Gastroesophageal sphincter (tissue), 4 donors: ENCODE measurements at regions not wholly inside any gene's neighbourhood (a gene's known extent, or its start where the extent isn't known, plus 50 kb on each side); places are given as distances from the start of the nearest gene placed in this dataset.

Experiments used
- ATAC-seq: fragments of 150-250 bp; one replicate; pipeline ENCODE4 v1.9.1; 2016; ENCODE audit warnings: mild to moderate bottlenecking, moderate library complexity
- H3K27ac ChIP-seq, 4 donors: fragments of 200-600 bp; sonication (generic) in 3 of 4; 1 replicate in 3 of 4; 2 replicates in 1 of 4; pipeline ENCODE4 v1.5.1; 2016 to 2019
- H3K27me3 ChIP-seq: fragments of 200-600 bp; sonication (generic); one replicate; pipeline ENCODE4 v1.5.1; 2019
- H3K36me3 ChIP-seq, 2 donors: fragments of 200-600 bp; sonication (generic); one replicate each; pipeline ENCODE4 v1.5.1; 2019; ENCODE audit warnings: control low read depth in 1 of 2
- H3K4me1 ChIP-seq, 3 donors: fragments of 200-600 bp; sonication (generic); 1 replicate in 2 of 3; 2 replicates in 1 of 3; pipeline ENCODE4 v1.5.1; 2016 to 2019; ENCODE audit warnings: control low read depth in 2 of 3
- H3K4me3 ChIP-seq, 2 donors: fragments of 200-600 bp; sonication (generic); one replicate each; pipeline ENCODE4 v1.5.1; 2019; ENCODE audit warnings: mild to moderate bottlenecking in 1 of 2, moderate library complexity in 1 of 2
- H3K9me3 ChIP-seq, 3 donors: fragments of 200-600 bp; sonication (generic); one replicate each; pipeline ENCODE4 v1.5.1; 2017 to 2019; ENCODE audit warnings: control low read depth in 2 of 3
- EP300 ChIP-seq: sonication (generic); formaldehyde crosslinking; IDR thresholded peaks from one replicate; pipeline ENCODE4 v1.6.1; 2017; ENCODE audit warnings: antibody characterized with exemption, mild to moderate bottlenecking
- POLR2A ChIP-seq, 2 donors: fragments of 450-650 bp; IDR thresholded peaks; one replicate each; pipeline ENCODE4 v1.6.1; 2017; ENCODE audit warnings: antibody characterized with exemption in 2 of 2, mild to moderate bottlenecking in 2 of 2, moderate library complexity in 1 of 2
- POLR2AphosphoS5 ChIP-seq: sonication (generic); formaldehyde crosslinking; IDR thresholded peaks from one replicate; pipeline ENCODE4 v1.6.1; 2017; ENCODE audit warnings: antibody characterized with exemption
- WGBS, 2 donors: methylation state at CpG; one replicate each; pipeline ENCODE4 v1.1.5; 2018; ENCODE audit warnings: low coverage in 1 of 2; 5-methylcytosine and 5-hydroxymethylcytosine counted together
- TF ChIP-seq, protein P1 (sequence below), 4 experiments: fragments of 200-600 bp in 2 of 4; fragments of 450-650 bp in 2 of 4; sonication (generic) in 1 of 4; IDR thresholded peaks; one replicate each; pipeline ENCODE4 v1.5.1; 2017 to 2019; ENCODE audit warnings: antibody characterized with exemption in 4 of 4, mild to moderate bottlenecking in 2 of 4, moderate library complexity in 2 of 4

DNA sequence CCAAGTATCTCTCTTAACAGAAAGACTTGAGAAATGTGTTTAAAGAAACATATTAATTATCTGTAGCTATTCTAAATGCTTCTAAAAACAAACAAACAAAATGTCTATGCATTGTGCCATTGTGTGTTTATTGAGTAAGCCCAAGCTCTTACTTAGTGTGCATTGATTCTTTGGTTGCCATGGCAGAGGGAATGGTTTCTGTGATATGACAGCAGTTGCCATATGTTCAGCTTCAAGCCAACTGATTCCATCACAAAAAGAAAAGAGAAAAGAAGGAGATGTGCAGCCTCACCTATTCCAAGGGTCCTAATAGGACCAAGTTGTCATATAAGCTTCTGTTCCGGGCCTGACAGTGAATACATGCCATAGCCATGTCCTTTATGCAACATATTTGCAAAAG is 457.5 kb downstream of the TOX3 start:
- TF ChIP-seq POLR2A (IDR thresholded peaks at IDR 0.05) (no peak), POLR2AphosphoS5 (no peak), EP300 (no peak)
- TF ChIP-seq, protein P1, sequence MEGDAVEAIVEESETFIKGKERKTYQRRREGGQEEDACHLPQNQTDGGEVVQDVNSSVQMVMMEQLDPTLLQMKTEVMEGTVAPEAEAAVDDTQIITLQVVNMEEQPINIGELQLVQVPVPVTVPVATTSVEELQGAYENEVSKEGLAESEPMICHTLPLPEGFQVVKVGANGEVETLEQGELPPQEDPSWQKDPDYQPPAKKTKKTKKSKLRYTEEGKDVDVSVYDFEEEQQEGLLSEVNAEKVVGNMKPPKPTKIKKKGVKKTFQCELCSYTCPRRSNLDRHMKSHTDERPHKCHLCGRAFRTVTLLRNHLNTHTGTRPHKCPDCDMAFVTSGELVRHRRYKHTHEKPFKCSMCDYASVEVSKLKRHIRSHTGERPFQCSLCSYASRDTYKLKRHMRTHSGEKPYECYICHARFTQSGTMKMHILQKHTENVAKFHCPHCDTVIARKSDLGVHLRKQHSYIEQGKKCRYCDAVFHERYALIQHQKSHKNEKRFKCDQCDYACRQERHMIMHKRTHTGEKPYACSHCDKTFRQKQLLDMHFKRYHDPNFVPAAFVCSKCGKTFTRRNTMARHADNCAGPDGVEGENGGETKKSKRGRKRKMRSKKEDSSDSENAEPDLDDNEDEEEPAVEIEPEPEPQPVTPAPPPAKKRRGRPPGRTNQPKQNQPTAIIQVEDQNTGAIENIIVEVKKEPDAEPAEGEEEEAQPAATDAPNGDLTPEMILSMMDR (IDR thresholded peaks at IDR 0.05): no peak
- Histone ChIP-seq H3K9me3 (no peaks in the 10 kb centered on the region), H3K36me3 (no peaks in the 10 kb centered on the region), H3K27me3 (no peaks in the 10 kb centered on the region), H3K4me1 (no peaks in the 10 kb centered on the region), H3K4me3 (no peak overlapping the region), H3K27ac (no peak overlapping the region)
- ATAC-seq: no peak
- WGBS, 2 donors: 75 to 100% methylated on average over 1 of the region's 1 CpG

DNA sequence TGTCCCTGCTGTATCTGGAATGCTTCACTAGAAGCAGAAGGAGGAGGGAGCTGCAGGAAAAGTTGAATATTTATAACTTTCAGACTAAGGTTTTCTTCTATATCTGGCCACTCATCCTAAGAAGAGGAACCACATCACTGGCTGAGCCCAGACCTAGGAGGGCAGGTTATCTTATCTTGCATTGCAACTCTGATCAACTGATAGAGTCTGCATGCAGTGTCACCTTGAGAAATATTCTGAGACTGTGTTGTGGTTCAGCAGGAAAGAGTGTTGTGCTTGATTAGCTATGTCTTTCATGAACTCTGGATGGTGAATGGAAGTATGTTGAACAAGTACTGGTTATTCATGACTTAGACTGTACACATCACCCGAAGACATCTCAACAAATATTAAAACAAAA is 460.0 kb downstream of the TOX3 start:
- no peak for TF ChIP-seq POLR2AphosphoS5
- TF ChIP-seq, protein P1 (IDR thresholded peaks at IDR 0.05): no peak
- ATAC-seq: no peak
- 38 to 77% methylated on average over 1 of the region's 1 CpG for WGBS, 2 donors
- Histone ChIP-seq H3K4me3 (no peak overlapping the region), H3K27me3 (no peaks in the 10 kb centered on the region), H3K27ac (no peak overlapping the region), H3K4me1 (no peaks in the 10 kb centered on the region), H3K9me3 (no peaks in the 10 kb centered on the region), H3K36me3 (no peaks in the 10 kb centered on the region)

DNA sequence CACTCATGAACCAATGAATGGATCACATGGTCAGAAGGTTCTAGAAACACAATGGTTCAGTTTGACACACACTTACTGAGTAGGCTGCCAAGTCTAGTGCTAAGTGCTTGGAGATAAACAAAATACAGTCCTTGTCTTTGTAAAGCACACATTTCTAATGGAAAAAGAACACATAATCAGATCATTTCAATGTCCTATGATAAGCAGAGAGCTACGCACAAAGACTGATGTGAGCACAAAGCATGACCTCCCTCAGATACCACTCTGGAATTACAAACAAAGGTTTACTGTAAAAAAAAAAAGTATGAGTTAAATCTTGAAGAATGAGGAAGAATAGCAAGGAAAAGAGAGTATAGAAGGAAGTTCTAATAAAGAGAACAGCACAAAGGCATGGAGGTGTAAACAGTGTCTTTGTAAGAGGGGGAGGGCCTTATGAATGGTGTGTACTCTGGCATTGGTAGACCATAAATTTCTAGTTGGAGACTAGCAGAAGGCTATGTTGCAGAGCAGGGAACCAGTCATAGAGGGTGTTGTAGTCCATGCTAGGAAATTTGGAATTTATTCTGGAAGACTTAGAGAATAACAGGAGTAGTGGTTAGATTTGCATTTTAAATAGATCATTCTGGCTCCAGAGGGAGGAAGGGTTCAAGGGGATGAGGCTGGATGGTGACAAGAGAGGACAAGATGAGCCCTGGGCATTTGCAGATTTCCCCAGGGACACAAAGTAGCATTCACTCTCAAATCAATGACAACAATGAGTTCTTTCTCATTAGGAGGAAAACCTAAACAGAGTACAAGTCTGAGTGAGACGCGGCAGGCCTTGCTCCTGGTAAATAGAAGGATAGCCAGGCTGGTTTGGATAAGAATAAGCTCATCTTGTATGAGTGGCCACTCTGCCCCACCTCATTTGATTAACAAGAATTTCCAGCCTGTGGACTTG is 468.0 kb downstream of the TOX3 start:
- H3K27me3 ChIP-seq: no peaks in the 10 kb centered on the region
- H3K4me3 ChIP-seq: no peak overlapping the region
- TF ChIP-seq EP300 (no peak), POLR2AphosphoS5 (no peak), POLR2A (IDR thresholded peaks at IDR 0.05) (no peak)
- TF ChIP-seq, protein P1 (IDR thresholded peaks at IDR 0.05): no peak
- no peak overlapping the region for H3K27ac ChIP-seq
- H3K36me3 ChIP-seq: no peaks in the 10 kb centered on the region
- ATAC-seq: no peak
- H3K9me3 ChIP-seq: no peaks in the 10 kb centered on the region
- WGBS, 2 donors: 70 to 88% methylated on average over 3 of the region's 3 CpGs
- H3K4me1 ChIP-seq: no peaks in the 10 kb centered on the region

- WGBS, 2 donors: 87% methylated on average over 3 of the region's 5 CpGs; no CpG with 5 or more reads in 1 of the 2 donors
- no peak for TF ChIP-seq EP300
- no peak for TF ChIP-seq POLR2A (IDR thresholded peaks at IDR 0.05)
- TF ChIP-seq, protein P1 (IDR thresholded peaks at IDR 0.05): no peak
- TF ChIP-seq POLR2AphosphoS5: no peak
- ATAC-seq: no peak
- Histone ChIP-seq H3K9me3 (no peaks in the 10 kb centered on the region), H3K27ac (no peak overlapping the region), H3K27me3 (no peaks in the 10 kb centered on the region), H3K36me3 (no peaks in the 10 kb centered on the region), H3K4me3 (no peak overlapping the region), H3K4me1 (no peaks in the 10 kb centered on the region)
Measured at GRCh38 chr16:52077607-52078006, 469.3 kb downstream of the TOX3 start.

GRCh38 chr16:52076801-52077201 is 470.1 kb downstream of the TOX3 start:
- H3K4me3 ChIP-seq: no peak overlapping the region
- ATAC-seq: no peak
- H3K36me3 ChIP-seq: no peaks in the 10 kb centered on the region
- no peaks in the 10 kb centered on the region for H3K27me3 ChIP-seq
- H3K9me3 ChIP-seq: no peaks in the 10 kb centered on the region
- no peaks in the 10 kb centered on the region for H3K4me1 ChIP-seq
- TF ChIP-seq POLR2A (IDR thresholded peaks at IDR 0.05) (no peak), EP300 (no peak), POLR2AphosphoS5 (no peak)
- TF ChIP-seq, protein P1 (IDR thresholded peaks at IDR 0.05): no peak
- 63 to 71% methylated on average over 3 of the region's 3 CpGs for WGBS, 2 donors
- no peak overlapping the region for H3K27ac ChIP-seq
